ENCODE measurements at regions not wholly inside any gene's neighbourhood (a gene's known extent, or its start where the extent isn't known, plus 50 kb on each side); places are given as distances from the start of the nearest gene placed in this dataset.
A peak's percentile ranks its signal among the peaks of the same experiment; 100 is the strongest.

GRCh38 chrX:138930583-138930945 is 219.0 kb upstream of the FGF13 start:
- peaks cover 9% of the 10 kb centered on the region; the same call in 1 of the 2 replicates for H3K4me1 ChIP-seq (ENCODE audit: insufficient read depth)
- peaks cover 11% of the 10 kb centered on the region; the same call in 1 of the 2 replicates for H3F3A ChIP-seq (ENCODE audit: insufficient read depth)
- H3K27me3 ChIP-seq (replicated peaks; ENCODE audit: insufficient read depth): no peaks in the 10 kb centered on the region
- no peak for TF ChIP-seq EZH2 (IDR thresholded peaks at IDR 0.05; ENCODE audit: insufficient read depth, poor library complexity, severe bottlenecking)
- no peak for TF ChIP-seq EZH2phosphoT487 (IDR thresholded peaks at IDR 0.05; ENCODE audit: insufficient read depth, low read depth)
- no peak overlapping the region for H3K9ac ChIP-seq
- H4K20me1 ChIP-seq (ENCODE audit: insufficient read depth): no peaks in the 10 kb centered on the region
- in situ Hi-C loops (cut with MboI): no loop called here
- H3K79me2 ChIP-seq (ENCODE audit: insufficient read depth): no peaks in the 10 kb centered on the region
- no peak for DNase-seq
- WGBS, 2 experiments (ENCODE audit: low coverage in 1 of 2, low lambda C conversion rate in 2 of 2, missing lambda C conversion rate in 2 of 2): 79% methylated on average over 4 of the region's 4 CpGs
- H3K27ac ChIP-seq: no peak overlapping the region
- H2AFZ ChIP-seq: no peak overlapping the region
- no peaks in the 10 kb centered on the region for H3K9me2 ChIP-seq (ENCODE audit: insufficient read depth)
- no peak overlapping the region for H3K4me3 ChIP-seq
- H3K4me2 ChIP-seq (ENCODE audit: unreplicated experiment): no peak overlapping the region
- no peaks in the 10 kb centered on the region for H3K9me3 ChIP-seq (ENCODE audit: low read depth)
- H3K36me3 ChIP-seq (ENCODE audit: low read depth): no peaks in the 10 kb centered on the region

GRCh38 chrX:138929926-138930582 is 218.5 kb upstream of the FGF13 start:
- in situ Hi-C loops (cut with MboI): no loop called here
- no peaks in the 10 kb centered on the region for H4K20me1 ChIP-seq (ENCODE audit: insufficient read depth)
- DNase-seq: no peak

GRCh38 chrX:138928737-138929459 is 217.4 kb upstream of the FGF13 start:
- in situ Hi-C loops (cut with MboI): no loop called here
- H3K4me1 ChIP-seq (ENCODE audit: insufficient read depth): peaks cover 21% of the 10 kb centered on the region
- H3K79me2 ChIP-seq (ENCODE audit: insufficient read depth): no peaks in the 10 kb centered on the region
- no peaks in the 10 kb centered on the region for H3K27me3 ChIP-seq (replicated peaks; ENCODE audit: insufficient read depth)
- H3K9ac ChIP-seq: no peak overlapping the region
- H3K36me3 ChIP-seq (ENCODE audit: low read depth): no peaks in the 10 kb centered on the region
- no peak for DNase-seq
- H2AFZ ChIP-seq: no peak overlapping the region
- H4K20me1 ChIP-seq (ENCODE audit: insufficient read depth): no peaks in the 10 kb centered on the region
- no peaks in the 10 kb centered on the region for H3K9me2 ChIP-seq (ENCODE audit: insufficient read depth)
- no peak overlapping the region for H3K4me2 ChIP-seq (ENCODE audit: unreplicated experiment)
- no peak overlapping the region for H3K4me3 ChIP-seq
- peaks cover 19% of the 10 kb centered on the region; the same call in 1 of the 2 replicates for H3F3A ChIP-seq (ENCODE audit: insufficient read depth)
- TF ChIP-seq EZH2 (IDR thresholded peaks at IDR 0.05; ENCODE audit: insufficient read depth, poor library complexity, severe bottlenecking) (no peak), EZH2phosphoT487 (IDR thresholded peaks at IDR 0.05; ENCODE audit: insufficient read depth, low read depth) (no peak)
- WGBS, 2 experiments (ENCODE audit: low coverage in 1 of 2, low lambda C conversion rate in 2 of 2, missing lambda C conversion rate in 2 of 2): 100% methylated on average over 1 of the region's 1 CpG
- no peak overlapping the region for H3K27ac ChIP-seq
- no peaks in the 10 kb centered on the region for H3K9me3 ChIP-seq (ENCODE audit: low read depth)

More at GRCh38 chrX:138929926-138930582, 218.5 kb upstream of the FGF13 start:
- Histone ChIP-seq H3K4me3 (no peak overlapping the region), H3K4me2 (ENCODE audit: unreplicated experiment) (no peak overlapping the region), H3K27me3 (replicated peaks; ENCODE audit: insufficient read depth) (no peaks in the 10 kb centered on the region), H3K9me2 (ENCODE audit: insufficient read depth) (no peaks in the 10 kb centered on the region), H3K36me3 (ENCODE audit: low read depth) (no peaks in the 10 kb centered on the region), H2AFZ (no peak overlapping the region), H3K27ac (no peak overlapping the region), H3K9me3 (ENCODE audit: low read depth) (no peaks in the 10 kb centered on the region), H3F3A (ENCODE audit: insufficient read depth) (peaks cover 13% of the 10 kb centered on the region; the same call in 1 of the 2 replicates), H3K9ac (no peak overlapping the region), H3K4me1 (ENCODE audit: insufficient read depth) (peaks cover 12% of the 10 kb centered on the region), H3K79me2 (ENCODE audit: insufficient read depth) (no peaks in the 10 kb centered on the region)
- WGBS, 2 experiments (ENCODE audit: low coverage in 1 of 2, low lambda C conversion rate in 2 of 2, missing lambda C conversion rate in 2 of 2): 61 to 64% methylated on average over 4 of the region's 4 CpGs
- TF ChIP-seq EZH2 (IDR thresholded peaks at IDR 0.05; ENCODE audit: insufficient read depth, poor library complexity, severe bottlenecking): no peak
- TF ChIP-seq EZH2phosphoT487 (IDR thresholded peaks at IDR 0.05; ENCODE audit: insufficient read depth, low read depth): no peak

GRCh38 chrX:138925330-138925729 is 213.8 kb upstream of the FGF13 start:
- Histone ChIP-seq H4K20me1 (ENCODE audit: insufficient read depth) (no peaks in the 10 kb centered on the region), H2AFZ (no peak overlapping the region), H3K79me2 (ENCODE audit: insufficient read depth) (no peaks in the 10 kb centered on the region), H3K36me3 (ENCODE audit: low read depth) (no peaks in the 10 kb centered on the region), H3K27me3 (replicated peaks; ENCODE audit: insufficient read depth) (no peaks in the 10 kb centered on the region), H3F3A (ENCODE audit: insufficient read depth) (peaks cover 19% of the 10 kb centered on the region; the same call in 1 of the 2 replicates), H3K9me2 (ENCODE audit: insufficient read depth) (no peaks in the 10 kb centered on the region), H3K4me1 (ENCODE audit: insufficient read depth) (peaks cover 21% of the 10 kb centered on the region), H3K4me2 (ENCODE audit: unreplicated experiment) (peak overlapping the region; percentile 57), H3K9me3 (ENCODE audit: low read depth) (no peaks in the 10 kb centered on the region), H3K4me3 (no peak overlapping the region), H3K27ac (peak overlapping the region; percentile 77), H3K9ac (peak overlapping the region; percentile 31; the same call in 1 of the 2 replicates)
- TF ChIP-seq EZH2phosphoT487 (IDR thresholded peaks at IDR 0.05; ENCODE audit: insufficient read depth, low read depth): no peak
- no peak for TF ChIP-seq EZH2 (IDR thresholded peaks at IDR 0.05; ENCODE audit: insufficient read depth, poor library complexity, severe bottlenecking)
- 0 to 2% methylated on average over 3 of the region's 3 CpGs for WGBS, 2 experiments (ENCODE audit: low coverage in 1 of 2, low lambda C conversion rate in 2 of 2, missing lambda C conversion rate in 2 of 2)
- in situ Hi-C loops (cut with MboI): no loop called here
- DNase-seq: peak; percentile 92
